HG03342 (cell line): ENCODE measurements at regions not wholly inside any gene's neighbourhood (a gene's known extent, or its start where the extent isn't known, plus 50 kb on each side); places are given as distances from the start of the nearest gene placed in this dataset.
A peak's percentile ranks its signal among the peaks of the same experiment; 100 is the strongest.

Experiments used
- ATAC-seq: cut with Tn5 transposase; IDR thresholded peaks from one replicate; pipeline ENCODE4 v1.9.1; 2021; ENCODE audit warnings: mild to moderate bottlenecking, moderate library complexity; ENCODE audit not compliant: unreplicated experiment

DNA sequence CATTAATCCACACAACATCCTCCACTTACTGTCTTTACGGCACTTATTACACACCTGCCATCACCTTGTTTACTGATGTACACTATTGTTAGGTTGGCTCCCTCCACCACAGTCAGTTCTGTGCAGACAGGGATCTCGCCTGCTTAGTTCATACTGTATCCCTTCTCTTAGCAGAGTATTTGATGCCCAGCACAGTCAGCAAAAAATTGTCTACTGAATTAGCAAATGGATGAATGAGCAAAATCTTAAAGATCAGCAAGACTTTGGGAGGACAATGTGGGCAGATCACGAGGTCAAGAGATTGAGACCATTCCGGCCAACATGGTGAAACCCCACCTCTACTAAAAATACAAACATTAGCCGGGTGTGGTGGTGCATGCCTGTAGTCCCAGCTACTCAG, 109.8 kb upstream of the ATXN1 start:
- ATAC-seq, result no peak

DNA sequence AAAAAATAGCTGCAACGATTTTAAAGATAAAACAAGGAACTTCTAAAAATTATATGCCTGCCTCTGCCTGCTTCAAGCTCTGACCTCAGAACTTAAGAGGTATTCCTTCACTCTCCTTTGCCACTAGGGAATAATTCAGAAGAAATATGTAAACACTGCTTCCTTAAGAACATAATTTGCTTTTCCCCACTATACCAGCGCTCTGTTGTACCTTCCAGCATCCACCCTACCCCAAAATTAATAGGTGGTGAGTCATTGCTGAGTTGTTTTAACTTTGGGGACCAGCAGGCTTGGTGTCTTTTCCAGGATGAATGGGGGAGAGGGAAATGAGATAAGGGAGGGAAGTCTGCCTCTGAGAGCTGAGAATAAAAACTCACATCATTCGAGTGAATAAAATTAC, 107.7 kb upstream of the ATXN1 start:
- no peak for ATAC-seq

DNA sequence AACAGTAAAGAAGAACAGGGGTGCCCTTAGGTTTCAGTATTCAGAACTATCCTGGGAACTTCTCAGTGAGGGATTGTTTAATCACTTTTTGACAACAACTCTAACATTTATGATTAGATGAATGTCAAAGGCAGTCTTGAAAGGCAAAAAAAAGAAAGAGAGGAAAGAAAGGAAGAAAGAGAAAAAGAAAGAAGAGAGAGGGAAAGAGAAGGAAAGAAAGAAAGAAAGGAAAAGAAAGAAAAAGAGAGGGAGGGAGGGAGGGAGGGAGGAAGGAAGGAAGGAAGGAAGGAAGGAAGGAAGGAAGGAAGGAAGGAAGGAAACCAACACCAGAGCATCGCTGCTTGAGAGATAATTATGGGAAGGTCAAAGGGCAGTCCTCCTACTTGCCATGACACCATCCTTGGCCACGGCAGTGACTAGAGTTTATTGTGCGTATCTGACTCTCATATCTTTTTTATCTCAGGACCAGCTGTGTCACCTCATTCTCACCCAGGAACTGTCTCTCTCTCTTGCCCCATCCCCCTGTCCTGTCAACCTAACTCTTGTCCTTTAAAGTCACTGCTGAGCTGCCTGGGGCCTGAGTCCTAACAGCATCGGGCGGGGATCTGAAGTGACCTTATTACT, 96.8 kb upstream of the ATXN1 start:
- no peak for ATAC-seq

DNA sequence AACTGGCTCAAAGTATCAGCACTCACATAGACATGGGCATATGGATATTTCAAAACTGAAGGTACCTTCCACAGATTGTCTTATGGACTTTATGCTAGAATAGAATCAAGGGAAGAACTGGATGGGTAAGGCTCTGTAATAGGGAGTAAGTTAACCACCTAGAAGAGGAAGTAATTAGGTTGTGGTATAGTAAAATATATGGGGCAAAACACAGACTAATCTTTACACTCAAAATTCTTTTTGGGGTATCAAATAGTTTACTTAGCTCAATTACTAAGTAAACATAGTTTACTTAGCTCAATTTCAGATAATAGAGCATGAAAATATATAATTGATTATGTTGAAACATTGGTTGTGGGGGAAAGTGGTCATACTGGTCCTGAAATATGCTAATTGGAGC, 94.2 kb upstream of the ATXN1 start:
- peak; percentile 49 for ATAC-seq

DNA sequence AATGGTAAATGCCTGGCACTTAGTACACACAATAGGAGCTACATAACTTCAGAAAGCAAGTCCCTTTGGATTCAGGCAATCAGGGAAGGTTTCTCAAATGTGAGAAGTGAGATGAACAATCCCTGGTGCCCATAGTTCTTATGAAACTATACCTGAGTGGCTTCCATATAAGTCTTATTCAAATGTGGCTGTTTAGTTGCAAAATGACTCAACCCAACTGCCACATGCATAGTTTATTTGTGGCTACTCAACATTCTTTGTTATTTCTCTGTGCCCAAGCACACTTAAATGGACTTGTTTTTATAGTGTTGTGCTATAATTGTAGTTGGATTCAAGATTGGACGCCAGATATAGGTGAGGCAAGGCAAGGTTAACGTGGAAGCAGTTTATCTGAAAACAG, 93.7 kb upstream of the ATXN1 start:
- peak; percentile 88 for ATAC-seq

DNA sequence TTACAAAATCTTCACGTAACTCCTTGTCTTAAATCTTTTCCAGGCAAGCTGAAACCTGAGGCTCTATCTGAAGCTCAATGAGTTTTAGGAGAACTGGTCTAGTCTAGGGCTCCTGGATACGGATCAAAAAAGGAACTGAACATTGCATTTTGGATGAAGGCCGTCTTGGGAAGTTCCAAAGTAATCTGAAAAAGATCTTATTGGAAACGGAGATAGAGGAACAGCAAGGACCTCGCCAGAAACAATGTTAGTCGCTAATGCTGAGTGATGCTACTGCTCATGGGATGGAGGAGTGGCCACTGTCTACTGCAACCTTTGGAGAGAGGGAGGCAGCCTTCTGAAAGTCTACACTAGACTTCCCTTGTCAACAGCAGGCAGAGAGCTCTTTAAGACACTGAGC, 91.4 kb upstream of the ATXN1 start:
- ATAC-seq, result no peak

DNA sequence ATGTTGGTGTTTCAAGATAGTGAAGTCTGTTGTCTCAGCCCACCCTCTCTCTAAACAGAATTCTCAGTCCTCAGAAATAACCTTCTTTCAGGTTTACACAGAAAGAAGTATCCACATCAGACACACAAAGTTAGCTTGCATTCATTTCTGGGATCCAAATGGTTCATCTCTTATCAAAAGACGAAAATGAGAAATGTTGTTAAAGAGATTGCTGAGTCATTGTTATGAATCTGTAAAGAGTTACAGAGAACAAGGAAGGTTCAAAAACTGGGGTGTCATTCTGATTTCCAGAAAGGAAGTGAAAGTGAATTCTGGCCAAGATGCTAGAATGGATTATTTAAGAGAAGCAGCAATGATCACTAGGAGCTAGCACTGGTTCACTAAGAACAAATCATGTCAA, 90.5 kb upstream of the ATXN1 start:
- ATAC-seq, result peak; percentile 47

DNA sequence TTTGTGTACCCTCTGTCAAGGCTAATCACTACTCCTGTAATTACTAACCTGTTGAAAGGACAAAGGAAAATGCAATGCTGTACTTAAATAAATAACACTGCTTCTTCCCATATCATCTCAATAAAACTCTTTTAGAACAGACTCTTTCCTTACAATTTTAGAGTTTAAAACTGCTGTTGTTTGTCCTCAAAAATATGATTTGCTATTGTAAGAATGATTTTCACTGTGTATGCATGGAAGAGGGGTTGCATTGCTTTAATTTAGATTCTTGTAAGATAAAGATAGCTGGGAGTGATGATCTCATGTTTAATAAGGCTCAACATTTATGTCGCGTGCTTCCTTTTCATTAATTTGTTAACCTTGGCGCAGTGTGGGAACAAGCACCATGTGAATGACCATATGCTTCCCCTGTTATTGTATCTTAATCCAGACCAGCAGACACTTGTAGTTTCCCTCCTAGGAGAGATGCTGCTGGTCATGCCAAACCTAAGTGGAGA, 89.8 kb upstream of the ATXN1 start:
- ATAC-seq, result no peak

DNA sequence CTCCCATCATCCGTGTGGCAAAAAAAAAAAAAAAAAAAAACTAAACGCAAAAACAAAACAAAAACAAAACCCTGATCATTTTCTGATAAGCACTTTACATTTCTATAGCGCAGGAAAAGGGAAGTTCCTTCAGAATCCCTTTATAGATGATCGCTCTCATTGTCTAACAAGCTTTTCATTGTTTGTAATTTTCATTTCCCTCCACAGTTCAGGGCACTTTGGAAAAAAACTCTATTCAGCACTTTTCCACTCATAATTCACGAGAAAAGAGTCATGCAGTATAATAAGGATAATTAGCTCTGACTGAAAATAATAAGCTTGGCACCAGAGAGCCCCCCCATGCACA, 89.4 kb upstream of the ATXN1 start:
- ATAC-seq, result no peak

DNA sequence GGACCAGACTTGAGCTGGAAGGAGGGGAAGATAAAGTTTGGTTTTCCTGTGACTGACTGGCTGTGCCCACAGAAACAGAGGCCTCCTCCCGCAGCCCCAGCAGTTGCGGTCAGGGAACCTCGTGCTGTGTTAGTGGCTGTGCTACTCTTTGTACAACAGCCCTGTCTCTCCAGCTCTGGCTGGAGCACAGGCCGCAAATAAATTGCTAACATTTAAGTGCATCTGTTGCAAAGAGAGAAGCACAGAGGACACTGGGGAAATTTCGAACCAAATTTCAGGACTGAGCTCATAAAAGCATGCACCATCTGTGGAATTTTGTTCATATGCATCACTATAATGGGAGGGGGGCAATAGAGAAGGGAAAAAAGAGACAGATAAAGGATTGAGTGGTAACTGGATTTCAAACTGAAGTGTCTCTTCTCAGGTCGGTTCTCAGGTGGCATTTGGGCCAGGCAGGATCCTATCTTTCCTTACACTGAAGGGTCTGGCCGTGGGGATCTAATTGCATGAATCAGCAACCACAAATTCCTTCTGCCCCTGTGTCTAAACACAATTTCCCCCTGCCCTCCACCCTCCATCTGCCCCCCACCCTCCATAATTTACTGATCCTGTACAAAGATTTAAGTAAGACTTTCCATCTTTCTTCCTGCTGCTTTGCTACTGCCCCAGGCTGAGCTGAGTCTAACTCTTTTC, 88.9 kb upstream of the ATXN1 start:
- ATAC-seq, result no peak

DNA sequence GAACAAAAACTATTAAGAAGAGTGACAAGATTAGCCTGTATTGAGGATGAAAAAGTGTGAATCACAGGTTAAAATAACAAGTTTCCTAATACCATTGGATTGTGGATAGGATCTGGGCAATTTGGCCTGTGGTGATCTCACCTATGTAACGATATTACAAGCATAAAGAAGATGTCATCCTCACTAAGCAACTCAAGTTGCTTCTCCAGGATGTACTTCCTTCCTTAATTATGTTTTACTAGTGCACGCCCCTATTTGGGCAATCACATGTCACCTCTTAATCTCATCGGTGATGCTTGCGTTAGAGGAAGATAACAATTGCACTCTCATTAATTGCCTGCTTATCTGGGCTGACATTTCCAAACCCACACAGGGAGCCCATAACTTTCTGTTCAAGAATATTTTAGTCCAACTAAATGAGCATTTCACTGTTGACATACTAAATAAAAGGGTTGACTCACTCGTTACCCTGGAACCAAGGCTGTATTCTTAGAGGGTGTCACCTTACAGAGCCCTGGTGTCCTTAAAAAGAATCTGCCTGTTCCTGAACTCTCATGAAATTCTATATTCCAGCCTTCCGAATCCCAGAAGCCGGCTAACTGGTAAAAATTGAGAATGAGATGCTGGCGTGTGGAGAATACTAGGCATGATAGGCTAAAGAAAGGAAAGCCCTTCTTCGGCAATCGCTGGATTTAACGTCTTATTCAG, 88.2 kb upstream of the ATXN1 start:
- ATAC-seq, result no peak

DNA sequence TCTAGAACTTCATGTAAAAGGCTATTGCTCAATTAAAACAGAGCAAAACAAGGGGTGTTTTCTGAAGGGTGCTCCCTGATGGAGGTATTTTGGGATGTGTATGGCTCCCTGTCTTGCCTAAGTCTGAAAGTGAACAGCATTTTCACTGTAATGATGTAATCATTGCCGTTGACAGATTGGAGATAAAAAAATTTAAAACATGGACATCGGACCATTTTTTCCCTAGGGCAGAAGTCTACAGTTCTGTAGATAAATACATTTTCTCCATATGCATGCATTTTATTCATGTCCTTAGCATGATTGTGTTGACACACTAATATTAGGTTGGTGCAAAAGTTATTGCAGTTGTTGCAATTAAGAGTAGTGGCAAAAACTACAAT, 85.1 kb upstream of the ATXN1 start:
- no peak for ATAC-seq

DNA sequence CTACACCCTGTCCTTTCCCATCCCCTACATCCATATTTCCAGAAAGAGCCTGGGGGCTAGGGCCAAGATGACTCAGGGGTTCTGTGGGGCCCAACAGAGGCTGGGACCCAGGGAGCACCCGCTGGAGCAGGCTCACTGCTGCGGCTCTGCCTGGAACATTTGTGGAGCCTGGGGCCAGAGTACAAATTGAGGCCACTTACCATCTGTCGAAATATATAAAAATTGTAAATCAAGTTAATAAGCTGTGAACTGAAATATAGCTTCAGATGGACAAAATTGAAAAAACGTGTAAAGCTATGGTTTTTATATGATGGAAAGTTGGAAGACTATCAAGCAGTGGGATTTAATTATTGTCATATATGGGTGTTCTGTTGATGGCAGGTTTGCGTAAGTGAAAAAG, 82.9 kb upstream of the ATXN1 start:
- no peak for ATAC-seq

DNA sequence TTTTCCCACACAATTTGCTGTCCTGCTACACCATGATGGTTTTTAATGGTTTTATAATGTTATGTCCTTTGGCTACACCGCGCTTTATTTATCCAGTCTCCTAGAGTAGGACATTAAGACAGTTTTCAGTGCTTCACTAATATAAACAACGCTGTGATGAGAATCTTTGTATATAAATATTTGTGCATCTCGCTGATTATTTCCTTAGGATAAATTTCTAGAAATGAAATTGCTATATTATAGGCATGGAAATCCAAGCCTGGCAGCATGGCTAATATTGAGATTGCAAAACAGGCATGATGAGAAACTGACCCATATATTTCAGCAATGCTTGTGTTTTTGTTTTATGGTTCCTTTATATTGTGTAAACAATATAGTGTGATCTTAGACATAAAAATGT, 81.4 kb upstream of the ATXN1 start:
- no peak for ATAC-seq

DNA sequence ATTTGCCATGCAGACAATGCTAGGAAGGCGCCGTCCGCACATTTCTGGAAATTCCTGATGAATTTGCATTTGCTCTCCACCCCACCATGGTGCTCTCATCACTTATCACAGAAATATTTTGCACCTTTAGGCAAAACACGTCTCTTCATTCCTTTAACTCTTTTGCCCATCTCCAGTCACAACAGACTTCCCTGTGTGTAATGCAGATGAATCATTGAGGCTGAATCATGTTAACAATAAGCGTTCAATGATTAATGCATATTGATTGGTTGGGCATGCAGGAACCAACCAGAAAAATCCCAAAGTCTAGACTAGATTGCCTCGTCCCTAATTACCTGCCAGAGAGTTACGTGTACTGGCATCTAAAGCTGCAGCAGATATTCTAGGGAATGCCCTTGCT, 80.0 kb upstream of the ATXN1 start:
- no peak for ATAC-seq

DNA sequence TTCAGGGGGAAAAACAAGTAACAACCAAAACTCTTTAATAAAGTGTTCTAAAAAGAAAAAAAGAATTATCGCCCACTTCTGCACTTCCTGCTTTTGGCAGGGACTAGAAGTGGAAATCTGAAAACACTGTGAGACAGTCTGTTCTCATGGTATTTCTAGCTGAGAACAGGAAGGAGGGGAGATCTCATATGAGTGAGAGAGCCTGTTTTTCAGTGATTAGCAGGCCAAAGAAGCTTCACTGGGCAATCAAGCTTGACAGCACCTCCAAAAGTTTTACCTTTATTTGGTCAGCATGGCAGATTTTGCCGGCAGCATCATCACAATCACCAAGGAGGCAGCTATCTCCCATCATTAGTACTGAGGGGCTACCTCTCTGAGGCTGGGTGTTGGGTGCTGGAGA, 79.5 kb upstream of the ATXN1 start:
- no peak for ATAC-seq

DNA sequence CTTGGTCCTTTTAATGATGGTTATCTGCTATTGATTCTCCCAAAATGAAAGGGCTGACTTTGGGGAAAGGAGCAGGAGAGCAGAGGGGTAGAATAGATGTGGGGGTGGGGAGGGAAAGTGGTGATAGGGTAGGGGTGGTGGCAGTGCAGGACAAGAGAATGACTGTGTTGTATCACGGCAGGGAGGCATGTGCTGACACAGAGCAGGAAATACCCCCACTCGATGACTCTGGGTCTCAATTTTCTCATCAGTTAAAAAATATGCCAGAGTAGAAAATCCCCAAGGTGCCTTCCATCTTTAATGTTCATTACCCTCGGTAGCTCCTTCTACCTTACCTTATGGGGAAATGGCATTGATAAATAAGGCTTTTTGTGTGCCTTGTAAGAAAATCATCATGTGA, 79.0 kb upstream of the ATXN1 start:
- no peak for ATAC-seq

DNA sequence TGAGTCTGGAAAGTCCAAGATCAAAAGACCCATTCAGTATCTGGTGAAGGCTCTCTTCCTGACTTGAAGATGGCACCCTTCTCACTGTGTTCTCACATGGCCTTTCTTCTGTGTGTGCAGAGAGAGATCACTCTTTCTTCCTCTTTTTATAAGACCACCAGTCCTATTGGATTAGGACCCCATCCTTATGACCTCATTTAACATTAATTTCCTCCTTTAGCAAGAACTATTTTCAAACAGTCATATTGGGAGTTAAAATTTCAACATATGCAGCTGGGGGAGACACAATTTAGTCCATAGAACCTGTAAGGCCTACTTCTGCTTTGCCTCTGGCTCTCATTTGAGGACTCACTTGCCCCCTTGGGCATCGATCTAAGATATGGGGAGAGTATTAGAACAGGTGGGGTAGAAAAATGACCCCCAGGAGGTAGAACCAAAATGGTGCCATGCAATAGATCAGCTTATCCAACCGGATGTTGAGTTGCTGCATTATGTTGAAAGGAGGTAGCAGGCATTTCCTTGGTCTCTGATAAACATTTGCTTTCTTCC, 78.4 kb upstream of the ATXN1 start:
- no peak for ATAC-seq

DNA sequence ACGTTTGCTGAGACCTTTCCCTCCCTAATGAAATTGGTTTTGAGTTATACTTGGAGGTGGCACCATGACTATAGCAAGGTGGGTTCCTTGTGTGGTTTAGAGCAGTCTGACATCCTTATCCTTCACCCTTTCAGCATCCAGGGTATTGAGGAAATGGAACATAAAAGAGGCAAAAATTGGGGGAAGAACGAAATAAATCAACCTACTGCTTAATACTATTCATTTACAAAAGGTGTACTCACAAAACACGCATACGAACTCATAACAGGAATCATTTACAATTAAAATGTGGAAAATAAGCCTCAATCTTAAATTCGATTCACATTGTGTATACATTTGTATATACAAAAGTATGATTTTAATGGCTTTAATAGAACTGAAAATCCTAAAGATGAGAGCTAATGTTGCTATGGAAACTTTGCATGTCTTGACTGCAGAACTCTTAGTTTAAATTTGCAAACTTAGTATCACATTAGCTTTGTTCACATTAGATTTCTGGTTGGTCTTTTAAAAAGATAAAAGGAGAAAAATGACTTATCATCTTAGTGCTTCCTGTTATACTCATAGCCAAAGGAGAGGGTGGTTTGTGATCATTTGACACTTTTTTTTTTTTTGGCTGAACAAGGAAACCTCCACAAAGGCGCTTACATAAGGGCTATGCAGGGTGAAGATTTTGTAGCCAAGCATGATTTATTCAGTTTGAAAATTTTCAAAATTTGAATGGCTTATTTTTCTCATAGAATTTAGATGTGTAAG, 76.1 kb upstream of the ATXN1 start:
- ATAC-seq, result no peak

DNA sequence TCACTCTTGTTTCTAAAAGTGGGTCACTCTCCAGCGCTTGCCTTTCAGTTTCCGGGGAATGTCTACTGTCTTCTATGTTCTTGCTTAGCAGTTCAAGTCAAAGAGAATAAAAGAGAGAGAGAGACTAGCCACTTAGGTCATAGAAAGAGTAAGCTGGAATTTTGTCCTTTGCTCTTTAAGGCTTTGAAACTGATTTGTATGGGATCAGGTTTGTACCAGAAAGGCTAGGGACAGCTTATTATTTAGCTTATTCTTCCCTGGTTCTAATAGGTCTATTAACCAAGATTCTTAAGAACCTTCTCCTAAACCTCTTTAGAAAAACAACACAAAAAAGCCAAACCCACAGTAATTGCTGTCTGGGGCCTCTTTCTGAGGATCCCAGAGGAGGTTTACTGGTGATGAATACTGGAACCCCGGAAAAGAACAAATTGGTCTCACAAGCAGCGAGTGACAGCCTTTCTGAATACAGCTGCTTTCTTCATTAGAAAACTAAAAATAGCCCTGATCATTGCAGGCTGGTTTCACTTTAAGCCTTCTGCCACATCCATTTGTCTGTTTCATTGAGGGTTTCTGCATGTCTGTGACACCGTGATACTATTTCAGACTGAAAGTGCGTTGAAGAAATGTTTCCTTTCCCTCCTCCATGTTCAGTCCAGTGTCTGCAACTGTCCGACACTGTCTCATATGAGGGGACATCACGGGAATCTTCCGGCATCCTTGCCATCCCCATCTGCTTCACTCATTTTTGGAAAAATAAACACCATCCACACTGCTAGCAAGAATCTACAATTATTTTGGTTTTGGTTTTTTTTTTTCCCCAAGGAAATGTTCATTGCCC, 75.1 kb upstream of the ATXN1 start:
- ATAC-seq, result peak; percentile 87
